Breast epithelium (tissue), 4 donors: ENCODE measurements at regions not wholly inside any gene's neighbourhood (a gene's known extent, or its start where the extent isn't known, plus 50 kb on each side); places are given as distances from the start of the nearest gene placed in this dataset.

Source experiments
- DNase-seq, 2 donors: peaks; one replicate each; pipeline ENCODE4 v3.0.0-alpha.2; 2019; ENCODE audit warnings: low spot score in 2 of 2
- H3K27ac ChIP-seq, 2 donors: fragments of 200-600 bp; sonication (generic) in 1 of 2; one replicate each; pipeline ENCODE4 v1.5.1; 2016 to 2019; ENCODE audit warnings: mild to moderate bottlenecking in 1 of 2
- H3K27me3 ChIP-seq, 2 donors: fragments of 200-600 bp; sonication (generic) in 1 of 2; one replicate each; pipeline versions ENCODE4 v1.5.1 to v1.6.0; 2017 to 2019; ENCODE audit warnings: control low read depth in 1 of 2, mild to moderate bottlenecking in 1 of 2
- H3K36me3 ChIP-seq: fragments of 200-600 bp; one replicate; pipeline ENCODE4 v1.5.1; 2019
- H3K4me1 ChIP-seq, 2 donors: fragments of 200-600 bp; sonication (generic); one replicate each; pipeline ENCODE4 v1.5.1; 2016 to 2019; ENCODE audit warnings: control low read depth in 1 of 2
- H3K4me3 ChIP-seq, 3 donors: fragments of 200-600 bp; sonication (generic); 1 replicate in 2 of 3; 2 replicates in 1 of 3; pipeline ENCODE4 v1.5.1; 2016 to 2019; ENCODE audit warnings: mild to moderate bottlenecking in 3 of 3, moderate library complexity in 2 of 3
- H3K9me3 ChIP-seq, 2 donors: fragments of 200-600 bp; sonication (generic) in 1 of 2; one replicate each; pipeline ENCODE4 v1.5.1; 2016 to 2019; ENCODE audit warnings: control low read depth in 1 of 2
- POLR2A ChIP-seq: fragments of 450-650 bp; IDR thresholded peaks from one replicate; pipeline ENCODE4 v1.6.1; 2016; ENCODE audit warnings: antibody characterized with exemption, mild to moderate bottlenecking, moderate library complexity
- POLR2AphosphoS5 ChIP-seq, 3 donors: sonication (generic); formaldehyde crosslinking; IDR thresholded peaks; one replicate each; pipeline ENCODE4 v1.6.1; 2017; ENCODE audit warnings: antibody characterized with exemption in 3 of 3
- intact Hi-C: fragments of 100-400 bp; cut with DNase I; formaldehyde crosslinking; loops from one replicate; pipeline ENCODE4 v1.15.1; 2023; ENCODE audit warnings: low total_unique reads
- TF ChIP-seq, protein P1 (sequence below), 3 donors: fragments of 450-650 bp; IDR thresholded peaks; one replicate each; pipeline ENCODE4 v1.5.1; 2016 to 2017; ENCODE audit warnings: antibody characterized with exemption in 3 of 3, mild to moderate bottlenecking in 3 of 3, moderate library complexity in 3 of 3

DNA sequence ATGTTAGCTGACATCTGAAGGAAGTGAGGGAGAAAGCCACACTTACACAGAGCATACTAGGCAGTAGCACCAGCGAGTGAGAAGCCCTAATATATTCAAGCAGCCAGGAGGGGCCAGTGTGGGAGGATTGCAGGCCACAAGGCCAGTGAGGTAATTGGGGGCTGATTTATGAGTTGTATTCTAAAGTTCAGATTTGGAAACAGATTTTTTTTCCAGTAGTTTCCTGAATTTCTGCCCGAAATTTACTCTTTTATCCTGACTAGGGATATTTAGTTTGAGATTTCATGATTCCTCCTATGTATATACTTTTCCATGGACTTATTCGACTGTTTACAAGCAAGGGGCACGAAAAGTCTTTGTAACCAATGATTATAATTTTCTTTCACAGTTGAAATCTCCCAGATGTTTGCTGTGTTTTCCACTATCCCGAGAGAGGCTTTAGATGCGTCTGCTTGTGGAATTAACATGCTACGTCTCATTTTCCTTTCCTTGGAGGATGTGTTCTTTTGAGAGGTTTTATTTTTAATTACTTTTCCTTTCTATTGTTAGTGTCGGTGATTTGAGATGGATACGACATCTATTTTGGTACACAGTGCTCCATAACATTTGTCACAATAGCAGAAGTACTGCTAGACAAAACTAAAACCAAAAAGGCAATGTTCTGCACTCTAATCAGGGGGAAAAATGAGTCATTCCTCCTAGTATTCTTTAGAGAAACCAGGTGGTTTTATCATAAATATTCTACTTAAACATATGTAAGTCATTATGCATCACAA, 356.3 kb upstream of the HSF2 start:
- DNase-seq = no peak

DNA sequence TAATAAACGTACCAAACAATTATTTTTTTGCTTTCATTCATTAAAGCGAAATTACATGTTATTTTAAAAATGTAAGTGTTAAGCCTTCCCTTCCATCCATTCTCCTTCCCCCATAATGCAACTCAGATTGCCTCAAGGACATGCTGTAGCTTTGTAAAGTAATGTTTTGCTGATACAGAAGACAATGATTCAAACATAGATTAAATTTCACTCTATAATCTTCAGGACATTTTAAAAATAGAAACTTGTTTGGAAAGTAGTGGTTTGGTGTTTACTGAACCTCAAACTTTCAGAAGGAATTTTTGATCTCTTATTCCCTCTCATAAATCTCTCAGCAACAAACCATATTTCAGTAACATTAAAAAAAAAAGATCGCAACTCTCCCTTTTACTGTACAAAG, 350.9 kb upstream of the HSF2 start:
- intact Hi-C loops = no loop called here
- DNase-seq = no peak
- H3K36me3 ChIP-seq = no peaks in the 10 kb centered on the region
- H3K4me3 ChIP-seq = no peak overlapping the region
- TF ChIP-seq POLR2AphosphoS5 (IDR thresholded peaks at IDR 0.05) (no peak), POLR2A (no peak)
- TF ChIP-seq, protein P1, sequence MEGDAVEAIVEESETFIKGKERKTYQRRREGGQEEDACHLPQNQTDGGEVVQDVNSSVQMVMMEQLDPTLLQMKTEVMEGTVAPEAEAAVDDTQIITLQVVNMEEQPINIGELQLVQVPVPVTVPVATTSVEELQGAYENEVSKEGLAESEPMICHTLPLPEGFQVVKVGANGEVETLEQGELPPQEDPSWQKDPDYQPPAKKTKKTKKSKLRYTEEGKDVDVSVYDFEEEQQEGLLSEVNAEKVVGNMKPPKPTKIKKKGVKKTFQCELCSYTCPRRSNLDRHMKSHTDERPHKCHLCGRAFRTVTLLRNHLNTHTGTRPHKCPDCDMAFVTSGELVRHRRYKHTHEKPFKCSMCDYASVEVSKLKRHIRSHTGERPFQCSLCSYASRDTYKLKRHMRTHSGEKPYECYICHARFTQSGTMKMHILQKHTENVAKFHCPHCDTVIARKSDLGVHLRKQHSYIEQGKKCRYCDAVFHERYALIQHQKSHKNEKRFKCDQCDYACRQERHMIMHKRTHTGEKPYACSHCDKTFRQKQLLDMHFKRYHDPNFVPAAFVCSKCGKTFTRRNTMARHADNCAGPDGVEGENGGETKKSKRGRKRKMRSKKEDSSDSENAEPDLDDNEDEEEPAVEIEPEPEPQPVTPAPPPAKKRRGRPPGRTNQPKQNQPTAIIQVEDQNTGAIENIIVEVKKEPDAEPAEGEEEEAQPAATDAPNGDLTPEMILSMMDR (IDR thresholded peaks at IDR 0.05) = no peak
- no peak overlapping the region for H3K27ac ChIP-seq
- H3K27me3 ChIP-seq = no peaks in the 10 kb centered on the region
- no peaks in the 10 kb centered on the region for H3K4me1 ChIP-seq
- H3K9me3 ChIP-seq = no peaks in the 10 kb centered on the region

More for the DNA sequence above, 356.3 kb upstream of the HSF2 start:
- no peaks in the 10 kb centered on the region for H3K36me3 ChIP-seq
- intact Hi-C loops = no loop called here
- H3K4me3 ChIP-seq = peak overlapping the region in 1 of 3 donors; percentile 8
- no peaks in the 10 kb centered on the region for H3K27me3 ChIP-seq
- peak overlapping the region in 1 of 2 donors; percentile 25 for H3K27ac ChIP-seq
- TF ChIP-seq POLR2AphosphoS5 (IDR thresholded peaks at IDR 0.05) (no peak), POLR2A (no peak)
- TF ChIP-seq, protein P1 (IDR thresholded peaks at IDR 0.05) = no peak
- H3K9me3 ChIP-seq = no peaks in the 10 kb centered on the region
- no peaks in the 10 kb centered on the region for H3K4me1 ChIP-seq

DNA sequence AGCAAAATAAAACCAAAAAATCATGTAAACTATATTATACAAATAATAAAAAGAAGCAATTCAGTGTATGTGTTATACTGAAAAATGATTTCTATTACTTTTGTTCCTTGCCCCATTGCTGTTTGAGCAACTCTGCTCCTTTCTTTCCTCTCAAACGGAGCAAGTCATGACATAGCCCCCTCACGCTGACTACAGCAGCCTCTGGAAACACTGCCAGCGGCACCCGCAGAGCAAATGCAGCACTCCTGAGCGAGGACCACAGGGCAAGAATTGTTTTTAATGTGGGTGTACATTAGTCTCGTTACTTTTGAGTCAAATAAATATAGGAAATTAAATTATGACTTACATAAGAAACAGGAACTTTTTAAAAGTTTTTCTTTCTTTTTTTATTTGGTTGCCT, 350.1 kb upstream of the HSF2 start:
- H3K27me3 ChIP-seq = no peaks in the 10 kb centered on the region
- peak overlapping the region in 1 of 3 donors; percentile 6 for H3K4me3 ChIP-seq
- no peaks in the 10 kb centered on the region for H3K36me3 ChIP-seq
- no peak for TF ChIP-seq POLR2A
- DNase-seq = no peak
- no peak overlapping the region for H3K27ac ChIP-seq
- intact Hi-C loops = no loop called here
- no peaks in the 10 kb centered on the region for H3K9me3 ChIP-seq
- H3K4me1 ChIP-seq = no peaks in the 10 kb centered on the region

DNA sequence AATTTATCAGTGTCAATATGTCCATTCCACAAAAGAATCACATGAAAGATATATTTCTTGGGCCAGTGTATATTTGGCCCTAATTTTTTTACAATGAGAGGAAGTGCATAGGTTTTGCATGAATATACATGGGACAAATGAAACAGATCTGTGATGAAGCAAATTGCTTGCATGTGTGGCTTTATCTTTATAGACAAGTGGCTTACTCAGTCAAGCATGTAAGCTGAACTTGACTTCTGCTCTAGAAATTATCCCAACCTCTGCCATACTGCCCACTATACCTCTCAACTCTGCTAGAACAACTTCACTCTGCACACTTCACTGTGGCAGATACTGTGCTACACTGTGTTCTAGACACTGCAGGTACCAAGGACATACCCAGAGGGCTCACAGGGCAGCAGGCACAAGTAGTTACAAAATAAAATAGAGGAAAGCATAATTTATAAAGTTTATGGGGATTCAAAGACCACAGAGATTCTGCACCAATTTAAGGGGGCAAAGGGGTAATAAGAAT, 349.2 kb upstream of the HSF2 start:
- no peak for TF ChIP-seq POLR2AphosphoS5 (IDR thresholded peaks at IDR 0.05)
- TF ChIP-seq, protein P1 (IDR thresholded peaks at IDR 0.05) = no peak
- TF ChIP-seq POLR2A = no peak
- Histone ChIP-seq H3K36me3 (no peaks in the 10 kb centered on the region), H3K27ac (no peak overlapping the region), H3K9me3 (no peaks in the 10 kb centered on the region), H3K4me1 (no peaks in the 10 kb centered on the region), H3K4me3 (no peak overlapping the region), H3K27me3 (no peaks in the 10 kb centered on the region)
- DNase-seq = no peak
- intact Hi-C loops = no loop called here

DNA sequence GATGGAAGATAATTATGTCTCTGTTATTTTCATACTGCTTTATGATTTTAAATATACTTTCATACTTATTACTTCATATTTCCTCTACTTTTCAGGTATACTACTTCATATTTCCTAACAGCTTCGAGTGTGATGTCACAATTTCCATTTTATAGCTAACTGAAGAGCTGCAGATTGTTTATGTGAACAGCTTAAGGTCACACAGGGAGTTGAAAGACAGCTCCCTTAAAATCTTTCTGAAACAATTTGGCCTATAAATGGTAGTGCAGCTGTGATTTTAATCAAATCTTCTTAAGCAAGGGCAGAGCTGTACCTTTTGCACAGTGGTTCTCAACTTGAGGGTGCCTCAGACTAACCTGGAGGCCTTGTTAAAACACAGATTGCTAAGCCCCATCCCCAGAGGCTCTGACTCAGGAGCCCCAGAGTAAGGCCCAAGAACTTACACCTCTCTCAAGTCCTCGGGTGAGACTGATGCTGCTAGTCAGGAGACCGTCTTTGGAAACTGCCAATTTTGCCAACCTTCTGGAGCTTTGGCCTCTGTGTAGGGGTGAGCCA, 347.0 kb upstream of the HSF2 start:
- H3K27ac ChIP-seq = no peak overlapping the region
- no peaks in the 10 kb centered on the region for H3K4me1 ChIP-seq
- H3K9me3 ChIP-seq = no peaks in the 10 kb centered on the region
- intact Hi-C loops = no loop called here
- H3K27me3 ChIP-seq = no peaks in the 10 kb centered on the region
- TF ChIP-seq POLR2A (no peak), POLR2AphosphoS5 (IDR thresholded peaks at IDR 0.05) (no peak)
- TF ChIP-seq, protein P1 (IDR thresholded peaks at IDR 0.05) = no peak
- no peak overlapping the region for H3K4me3 ChIP-seq
- no peak for DNase-seq
- H3K36me3 ChIP-seq = no peaks in the 10 kb centered on the region
